B cell (primary cell): ENCODE measurements at regions not wholly inside any gene's neighbourhood (a gene's known extent, or its start where the extent isn't known, plus 50 kb on each side); places are given as distances from the start of the nearest gene placed in this dataset.

ENCODE experiments used
- ATAC-seq: fragments of 200-7000 bp; cut with Tn5 transposase; one replicate; pipeline ENCODE4 v1.10.0; 2021; ENCODE audit warnings: low read depth, mild to moderate bottlenecking, moderate number of reproducible peaks, moderate library complexity
- CTCF ChIA-PET: fragments of 350-600 bp; sonication (Branson Sonifier 250); formaldehyde crosslinking; loops from one replicate; lab custom pipeline; 2021; ENCODE audit warnings: antibody characterized with exemption, inconsistent platforms; lab: Charles Lee
- POLR2A ChIA-PET: fragments of 350-600 bp; sonication (Branson Sonifier 250); formaldehyde crosslinking; loops from one replicate; lab custom pipeline; 2021; ENCODE audit warnings: antibody characterized with exemption; lab: Charles Lee
- DNase-seq: peaks from one replicate; pipeline ENCODE4 v3.0.0; 2013
- H2AFZ ChIP-seq: 2 replicates; pipeline ENCODE4 v1.6.1; 2012; ENCODE audit warnings: mild to moderate bottlenecking, low read depth, low read length; ENCODE audit not compliant: insufficient read depth, poor library complexity, severe bottlenecking
- H3K27ac ChIP-seq, 2 donors: 1 replicate in 1 of 2; 2 replicates in 1 of 2; pipeline ENCODE4 v1.5.1; 2012 to 2013; ENCODE audit warnings: low read length in 2 of 2, mild to moderate bottlenecking in 2 of 2, moderate library complexity in 1 of 2
- H3K27me3 ChIP-seq, 4 experiments: fragments of 200-600 bp in 1 of 4; sonication (generic) in 1 of 4; replicated peaks in 1 of 4; 1 replicate in 2 of 4; 2 replicates in 2 of 4; pipeline versions ENCODE4 v1.6.1 to v1.7.0; 2013 to 2016; ENCODE audit warnings: low read length in 3 of 4, mild to moderate bottlenecking in 2 of 4, mixed read lengths in 1 of 4, moderate library complexity in 1 of 4; ENCODE audit not compliant: insufficient read depth in 4 of 4, control insufficient read depth in 3 of 4; ENCODE audit errors: control extremely low read depth in 1 of 4
- H3K36me3 ChIP-seq, 2 experiments: replicated peaks in 1 of 2; 1 replicate in 1 of 2; 2 replicates in 1 of 2; pipeline versions ENCODE4 v1.6.1 to v1.7.1; 2013; ENCODE audit warnings: low read length in 1 of 2; ENCODE audit not compliant: insufficient read depth in 2 of 2, control insufficient read depth in 1 of 2; ENCODE audit errors: control extremely low read depth in 1 of 2, extremely low read depth in 1 of 2
- H3K4me1 ChIP-seq, 2 donors: fragments of 200-600 bp in 1 of 2; sonication (generic) in 1 of 2; 1 replicate in 1 of 2; 2 replicates in 1 of 2; pipeline versions ENCODE4 v1.5.1 to v1.6.1; 2013 to 2017; ENCODE audit warnings: low read length in 2 of 2; ENCODE audit not compliant: control insufficient read depth in 2 of 2, insufficient read depth in 2 of 2
- H3K4me2 ChIP-seq: replicated peaks from 2 replicates; pipeline ENCODE3; 2012; ENCODE audit warnings: mild to moderate bottlenecking, low read depth, low read length; ENCODE audit not compliant: poor library complexity, severe bottlenecking
- H3K4me3 ChIP-seq, 5 experiments: fragments of 200-600 bp in 1 of 5; sonication (generic) in 1 of 5; 1 replicate in 3 of 5; 2 replicates in 2 of 5; pipeline versions ENCODE4 v1.5.1 to v1.7.0; 2011 to 2016; ENCODE audit warnings: low read length in 4 of 5, mild to moderate bottlenecking in 4 of 5, low read depth in 2 of 5, control low read depth in 1 of 5, moderate library complexity in 1 of 5; ENCODE audit not compliant: insufficient read depth in 1 of 5; ENCODE audit errors: control extremely low read depth in 1 of 5, extremely low read depth in 1 of 5
- H3K79me2 ChIP-seq: fragments of 200-600 bp; sonication (generic); one replicate; pipeline ENCODE4 v1.6.0; 2016; ENCODE audit warnings: low read length; ENCODE audit not compliant: control insufficient read depth, insufficient read depth
- H3K9ac ChIP-seq: fragments of 200-600 bp; sonication (generic); 2 replicates; pipeline ENCODE4 v1.6.1; 2017; ENCODE audit warnings: mild to moderate bottlenecking, low read length, moderate library complexity
- H3K9me3 ChIP-seq, 3 donors: one replicate each; pipeline versions ENCODE4 v1.6.1 to v1.7.1; 2013; ENCODE audit warnings: low read length in 2 of 3; ENCODE audit not compliant: control insufficient read depth in 2 of 3, insufficient read depth in 1 of 3; ENCODE audit errors: control extremely low read depth in 1 of 3
- H4K20me1 ChIP-seq: 2 replicates; pipeline ENCODE4 v1.6.0; 2012; ENCODE audit warnings: mild to moderate bottlenecking, low read length; ENCODE audit not compliant: insufficient read depth, control insufficient read depth, poor library complexity, severe bottlenecking
- H3K27ac Mint-ChIP-seq: one replicate; pipeline ENCODE4 v1.8.0; 2021; ENCODE audit warnings: mixed read lengths
- H3K27me3 Mint-ChIP-seq: one replicate; pipeline ENCODE4 v1.8.0; 2021; ENCODE audit warnings: mixed read lengths
- H3K4me1 Mint-ChIP-seq: one replicate; pipeline ENCODE4 v1.8.0; 2021; ENCODE audit warnings: mixed read lengths
- H3K4me3 Mint-ChIP-seq: one replicate; pipeline ENCODE4 v1.8.0; 2021; ENCODE audit warnings: mixed read lengths
- H3K9me3 Mint-ChIP-seq: one replicate; pipeline ENCODE4 v1.8.0; 2022; ENCODE audit warnings: mixed read lengths; ENCODE audit not compliant: insufficient read depth
- EZH2 ChIP-seq: IDR thresholded peaks from 2 replicates; pipeline ENCODE4 v1.6.1; 2012; ENCODE audit warnings: borderline replicate concordance, low read depth, mild to moderate bottlenecking, moderate library complexity, low read length; ENCODE audit not compliant: insufficient read depth, poor library complexity, severe bottlenecking
- WGBS: methylation state at CpG from one replicate; pipeline ENCODE4 v1.1.5; 2013; ENCODE audit warnings: missing lambda C conversion rate; ENCODE audit not compliant: insufficient coverage; 5-methylcytosine and 5-hydroxymethylcytosine counted together
- intact Hi-C: fragments of 100-400 bp; cut with micrococcal nuclease; formaldehyde crosslinking; loops from one replicate; pipeline ENCODE4 v1.10.0; 2022
- TF ChIP-seq, protein P1 (sequence below): fragments of 200-600 bp; IDR thresholded peaks from one replicate; pipeline ENCODE4 v1.8.0; 2022; ENCODE audit warnings: antibody characterized with exemption, mild to moderate bottlenecking

GRCh38 chr10:43785252-43785651, 136.6 kb upstream of the ZNF32 start:
- Mint-ChIP-seq H3K9me3 (no peaks in the 10 kb centered on the region), H3K4me1 (no peaks in the 10 kb centered on the region), H3K27me3 (no peaks in the 10 kb centered on the region), H3K27ac (no peak overlapping the region), H3K4me3 (no peak overlapping the region)
- no peaks in the 10 kb centered on the region for H3K36me3 ChIP-seq
- no peaks in the 10 kb centered on the region for H4K20me1 ChIP-seq
- TF ChIP-seq EZH2 = no peak
- TF ChIP-seq, protein P1, sequence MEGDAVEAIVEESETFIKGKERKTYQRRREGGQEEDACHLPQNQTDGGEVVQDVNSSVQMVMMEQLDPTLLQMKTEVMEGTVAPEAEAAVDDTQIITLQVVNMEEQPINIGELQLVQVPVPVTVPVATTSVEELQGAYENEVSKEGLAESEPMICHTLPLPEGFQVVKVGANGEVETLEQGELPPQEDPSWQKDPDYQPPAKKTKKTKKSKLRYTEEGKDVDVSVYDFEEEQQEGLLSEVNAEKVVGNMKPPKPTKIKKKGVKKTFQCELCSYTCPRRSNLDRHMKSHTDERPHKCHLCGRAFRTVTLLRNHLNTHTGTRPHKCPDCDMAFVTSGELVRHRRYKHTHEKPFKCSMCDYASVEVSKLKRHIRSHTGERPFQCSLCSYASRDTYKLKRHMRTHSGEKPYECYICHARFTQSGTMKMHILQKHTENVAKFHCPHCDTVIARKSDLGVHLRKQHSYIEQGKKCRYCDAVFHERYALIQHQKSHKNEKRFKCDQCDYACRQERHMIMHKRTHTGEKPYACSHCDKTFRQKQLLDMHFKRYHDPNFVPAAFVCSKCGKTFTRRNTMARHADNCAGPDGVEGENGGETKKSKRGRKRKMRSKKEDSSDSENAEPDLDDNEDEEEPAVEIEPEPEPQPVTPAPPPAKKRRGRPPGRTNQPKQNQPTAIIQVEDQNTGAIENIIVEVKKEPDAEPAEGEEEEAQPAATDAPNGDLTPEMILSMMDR = no peak
- DNase-seq (no peak), ATAC-seq (no peak)
- no peak overlapping the region for H3K9ac ChIP-seq
- H3K4me2 ChIP-seq = no peak overlapping the region
- no CpG with 5 or more reads among the region's 2 CpGs for WGBS
- POLR2A ChIA-PET = no interaction called here
- H2AFZ ChIP-seq = no peak overlapping the region
- intact Hi-C loops = no loop called here
- no peak overlapping the region for H3K4me3 ChIP-seq
- H3K4me1 ChIP-seq = no peaks in the 10 kb centered on the region
- no peak overlapping the region for H3K27ac ChIP-seq
- H3K9me3 ChIP-seq = no peaks in the 10 kb centered on the region
- H3K79me2 ChIP-seq = no peaks in the 10 kb centered on the region
- H3K27me3 ChIP-seq = no peaks in the 10 kb centered on the region
- CTCF ChIA-PET = no interaction called here

DNA sequence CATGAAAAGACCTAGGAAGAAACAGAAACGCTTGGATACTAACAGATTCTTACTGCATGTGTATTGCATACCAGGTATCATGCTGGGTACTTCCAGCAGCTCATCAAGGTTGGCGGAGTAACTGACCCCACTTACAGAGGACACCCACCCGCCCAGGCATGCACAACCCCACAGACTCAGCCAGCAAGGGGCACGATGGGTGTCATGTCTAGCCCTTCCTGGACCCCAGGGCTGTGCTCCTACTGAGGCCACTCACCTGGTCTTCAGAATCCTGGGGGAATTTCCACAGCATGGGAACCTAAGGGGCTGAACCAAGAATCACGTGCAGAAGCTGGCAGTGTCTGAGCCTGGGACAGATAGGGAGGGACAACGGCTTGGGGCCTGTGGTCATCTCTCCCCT, 134.1 kb upstream of the ZNF32 start:
- no peak overlapping the region for H3K27ac Mint-ChIP-seq
- CTCF ChIA-PET = no interaction called here
- no peaks in the 10 kb centered on the region for H3K36me3 ChIP-seq

More for the DNA sequence above, 134.1 kb upstream of the ZNF32 start:
- DNase-seq (no peak), ATAC-seq (no peak)
- H3K9me3 ChIP-seq = peaks cover 0 to 6% (median 0%) of the 10 kb centered on the region in 3 donors
- no peak overlapping the region for H3K9ac ChIP-seq
- H3K27ac ChIP-seq = no peak overlapping the region
- Mint-ChIP-seq H3K4me3 (no peak overlapping the region), H3K9me3 (no peaks in the 10 kb centered on the region), H3K4me1 (no peaks in the 10 kb centered on the region), H3K27me3 (peaks cover 3% of the 10 kb centered on the region)
- H4K20me1 ChIP-seq = no peaks in the 10 kb centered on the region
- intact Hi-C loops = no loop called here
- TF ChIP-seq, protein P1 = no peak
- no peak for TF ChIP-seq EZH2
- 97% methylated on average over 6 of the region's 6 CpGs for WGBS
- H3K4me2 ChIP-seq = no peak overlapping the region
- H3K4me3 ChIP-seq = no peak overlapping the region
- POLR2A ChIA-PET = no interaction called here
- no peaks in the 10 kb centered on the region for H3K27me3 ChIP-seq
- no peak overlapping the region for H2AFZ ChIP-seq
- H3K4me1 ChIP-seq = no peaks in the 10 kb centered on the region
- no peaks in the 10 kb centered on the region for H3K79me2 ChIP-seq
